ENCODE measurements at regions not wholly inside any gene's neighbourhood (a gene's known extent, or its start where the extent isn't known, plus 50 kb on each side); places are given as distances from the start of the nearest gene placed in this dataset.

- intact Hi-C loops (cut with micrococcal nuclease; ENCODE audit: unreplicated experiment): no loop called here
- no peaks in the 10 kb centered on the region for H3K4me1 Mint-ChIP-seq (ENCODE audit: low read depth, unreplicated experiment)
- H3K36me3 Mint-ChIP-seq (ENCODE audit: insufficient read depth, unreplicated experiment): no peaks in the 10 kb centered on the region
- H3K9me3 Mint-ChIP-seq (ENCODE audit: low read depth, unreplicated experiment): no peaks in the 10 kb centered on the region
- BruUV-seq (replicated peaks): no TSS peak
- H3K4me3 Mint-ChIP-seq (ENCODE audit: low read depth, unreplicated experiment): no peak overlapping the region
- no peaks in the 10 kb centered on the region for H3K27me3 Mint-ChIP-seq (ENCODE audit: unreplicated experiment)
- no peak overlapping the region for H3K27ac Mint-ChIP-seq (ENCODE audit: unreplicated experiment)
- CTCF ChIA-PET: no interaction called here
- no peak for DNase-seq
- no peak for TF ChIP-seq CTCF (IDR thresholded peaks at IDR 0.05; ENCODE audit: unreplicated experiment)
Measured at GRCh38 chr12:74977832-74978481, 231.7 kb downstream of the KCNC2 start.

GRCh38 chr12:74980510-74980909 is 229.1 kb downstream of the KCNC2 start:
- intact Hi-C loops (cut with micrococcal nuclease; ENCODE audit: unreplicated experiment): no loop called here
- DNase-seq: no peak
- no peak for TF ChIP-seq CTCF (IDR thresholded peaks at IDR 0.05; ENCODE audit: unreplicated experiment)
- Mint-ChIP-seq H3K4me3 (ENCODE audit: low read depth, unreplicated experiment) (no peak overlapping the region), H3K27ac (ENCODE audit: unreplicated experiment) (no peak overlapping the region), H3K4me1 (ENCODE audit: low read depth, unreplicated experiment) (peaks cover 9% of the 10 kb centered on the region), H3K36me3 (ENCODE audit: insufficient read depth, unreplicated experiment) (no peaks in the 10 kb centered on the region), H3K27me3 (ENCODE audit: unreplicated experiment) (no peaks in the 10 kb centered on the region), H3K9me3 (ENCODE audit: low read depth, unreplicated experiment) (no peaks in the 10 kb centered on the region)
- no TSS peak for BruUV-seq (replicated peaks)
- CTCF ChIA-PET: no interaction called here

GRCh38 chr12:74981541-74981940 is 228.1 kb downstream of the KCNC2 start:
- no peak overlapping the region for H3K4me3 Mint-ChIP-seq (ENCODE audit: low read depth, unreplicated experiment)
- intact Hi-C loops (cut with micrococcal nuclease; ENCODE audit: unreplicated experiment): no loop called here
- TF ChIP-seq CTCF (IDR thresholded peaks at IDR 0.05; ENCODE audit: unreplicated experiment): no peak
- H3K27ac Mint-ChIP-seq (ENCODE audit: unreplicated experiment): no peak overlapping the region
- H3K27me3 Mint-ChIP-seq (ENCODE audit: unreplicated experiment): no peaks in the 10 kb centered on the region
- DNase-seq: no peak
- H3K36me3 Mint-ChIP-seq (ENCODE audit: insufficient read depth, unreplicated experiment): no peaks in the 10 kb centered on the region
- CTCF ChIA-PET: interaction anchor here (0.7 kb wide), 1 partner anchor 1154 kb away, joined by 3 read pairs; no protein-coding TSS in a partner anchor
- no TSS peak for BruUV-seq (replicated peaks)
- H3K9me3 Mint-ChIP-seq (ENCODE audit: low read depth, unreplicated experiment): no peaks in the 10 kb centered on the region
- peaks cover 9% of the 10 kb centered on the region for H3K4me1 Mint-ChIP-seq (ENCODE audit: low read depth, unreplicated experiment)

GRCh38 chr12:74983917-74984316 is 225.7 kb downstream of the KCNC2 start:
- no peak for TF ChIP-seq CTCF (IDR thresholded peaks at IDR 0.05; ENCODE audit: unreplicated experiment)
- Mint-ChIP-seq H3K36me3 (ENCODE audit: insufficient read depth, unreplicated experiment) (no peaks in the 10 kb centered on the region), H3K9me3 (ENCODE audit: low read depth, unreplicated experiment) (no peaks in the 10 kb centered on the region), H3K4me3 (ENCODE audit: low read depth, unreplicated experiment) (no peak overlapping the region), H3K27me3 (ENCODE audit: unreplicated experiment) (no peaks in the 10 kb centered on the region), H3K4me1 (ENCODE audit: low read depth, unreplicated experiment) (peaks cover 9% of the 10 kb centered on the region), H3K27ac (ENCODE audit: unreplicated experiment) (no peak overlapping the region)
- CTCF ChIA-PET: no interaction called here
- BruUV-seq (replicated peaks): no TSS peak
- DNase-seq: no peak
- intact Hi-C loops (cut with micrococcal nuclease; ENCODE audit: unreplicated experiment): no loop called here

Measured in Calu3 (cell line).